ENCODE measurements at regions not wholly inside any gene's neighbourhood (a gene's known extent, or its start where the extent isn't known, plus 50 kb on each side); places are given as distances from the start of the nearest gene placed in this dataset.

DNA sequence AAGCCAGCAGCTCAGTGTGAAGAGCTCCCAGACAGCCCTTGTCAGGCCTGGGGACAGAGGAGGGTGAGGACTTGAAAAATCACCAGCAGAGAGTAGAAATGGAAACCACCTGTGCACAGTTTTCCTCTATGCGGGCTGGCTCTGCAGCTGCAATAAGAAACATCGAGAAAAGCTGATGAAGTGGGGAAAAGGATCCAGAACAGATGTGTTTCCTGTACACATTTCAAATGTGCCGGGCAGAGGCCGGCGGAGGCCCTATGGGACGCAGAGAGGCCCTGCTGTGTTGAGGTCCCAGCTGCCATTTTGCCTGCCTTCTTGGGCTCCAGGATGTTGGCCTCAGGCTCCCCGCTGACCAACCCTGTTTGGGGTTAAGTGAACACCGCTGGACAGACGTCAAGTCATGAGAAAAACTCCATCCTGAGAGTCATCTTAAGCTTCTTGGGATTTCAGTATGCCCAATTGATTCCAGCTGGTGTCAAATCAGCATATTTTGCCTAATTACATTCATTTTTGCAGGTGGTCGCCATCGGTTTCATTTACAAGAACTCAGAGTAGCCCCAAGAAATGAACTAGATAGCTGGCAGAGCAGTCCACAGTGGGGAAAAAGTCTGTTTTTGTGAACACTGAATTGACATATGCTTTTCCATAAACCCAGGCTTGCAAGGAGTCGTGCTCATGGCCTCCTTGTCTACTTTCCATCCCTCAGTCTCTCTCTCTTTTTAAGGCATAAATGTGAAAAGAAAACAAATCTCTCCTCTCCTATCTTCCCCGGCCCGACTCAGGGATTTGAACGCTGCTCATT is 150.4 kb upstream of the PHACTR3 start:
- H3K4me3 ChIP-seq, result no peak overlapping the region; the same call in 1 of the 2 replicates
- TF ChIP-seq POLR2AphosphoS5 (IDR thresholded peaks at IDR 0.05; ENCODE audit: borderline replicate concordance, low read depth, low read length) (no peak), FOXP2 (optimal IDR thresholded peaks at IDR 0.05; ENCODE audit: control extremely low read depth, extremely low read length, insufficient read depth) (no peak), EZH2 (IDR thresholded peaks at IDR 0.05) (no peak)
- H3K27ac ChIP-seq, result peak overlapping the region; percentile 79; the same call in 1 of the 2 replicates
- H3K9me3 ChIP-seq (ENCODE audit: low read depth, low read length), result no peaks in the 10 kb centered on the region
- no peak overlapping the region for H3K9ac ChIP-seq (ENCODE audit: insufficient read length)
- DNase-seq (ENCODE audit: low read depth, low spot score), result no peak
- H3K36me3 ChIP-seq (ENCODE audit: insufficient read depth, low read length), result no peaks in the 10 kb centered on the region

DNA sequence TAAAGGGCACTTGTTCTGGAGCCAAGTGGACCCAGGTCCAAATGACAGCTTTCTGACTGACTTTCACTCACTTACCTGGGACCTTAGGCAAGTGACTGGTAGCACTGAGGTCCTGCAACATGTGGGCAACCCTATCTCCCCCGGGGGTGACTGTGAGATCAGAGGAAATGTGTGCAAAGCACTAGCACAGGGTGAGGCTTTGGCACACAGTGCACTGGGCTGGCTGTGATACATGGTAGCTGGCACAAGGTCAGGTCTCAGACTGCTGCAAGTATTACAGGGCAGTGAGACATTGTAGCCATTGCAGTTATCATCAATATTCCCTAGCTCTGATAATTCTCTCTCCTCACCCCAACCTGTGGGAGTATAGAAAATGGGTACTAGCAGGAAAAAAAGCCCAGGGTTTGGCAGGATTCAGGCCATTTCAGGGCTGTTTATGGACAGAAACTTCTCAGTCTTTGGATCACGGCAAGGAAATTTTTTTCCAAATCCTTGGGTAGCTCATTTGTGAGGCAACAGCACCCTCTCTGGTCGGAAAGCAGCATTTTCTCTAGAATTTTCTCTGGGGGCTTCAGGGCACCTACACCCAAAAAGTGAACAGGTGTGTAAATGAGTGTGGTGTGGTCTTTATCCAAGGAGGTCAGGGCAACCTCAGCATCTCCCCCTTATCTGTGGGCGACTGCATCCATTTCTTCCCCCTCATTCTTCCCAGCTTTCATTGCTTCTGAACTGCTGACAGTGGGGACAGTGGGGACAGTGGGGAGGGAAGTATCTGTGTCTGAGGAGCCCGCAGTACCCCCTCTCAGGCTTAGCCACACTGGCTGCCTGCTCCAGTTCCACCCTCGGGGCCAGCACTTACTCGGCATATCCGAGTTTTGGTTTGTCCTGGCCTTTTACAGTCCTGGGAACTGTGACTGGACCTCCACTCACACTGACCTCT is 148.7 kb upstream of the PHACTR3 start:
- Histone ChIP-seq H3K27ac (no peak overlapping the region), H3K9me3 (ENCODE audit: low read depth, low read length) (no peaks in the 10 kb centered on the region), H3K9ac (ENCODE audit: insufficient read length) (no peak overlapping the region), H3K4me3 (no peak overlapping the region), H3K36me3 (ENCODE audit: insufficient read depth, low read length) (no peaks in the 10 kb centered on the region)
- no peak for DNase-seq (ENCODE audit: low read depth, low spot score)
- no peak for TF ChIP-seq POLR2AphosphoS5 (IDR thresholded peaks at IDR 0.05; ENCODE audit: borderline replicate concordance, low read depth, low read length)
- TF ChIP-seq EZH2 (IDR thresholded peaks at IDR 0.05), result no peak
- no peak for TF ChIP-seq FOXP2 (optimal IDR thresholded peaks at IDR 0.05; ENCODE audit: control extremely low read depth, extremely low read length, insufficient read depth)

DNA sequence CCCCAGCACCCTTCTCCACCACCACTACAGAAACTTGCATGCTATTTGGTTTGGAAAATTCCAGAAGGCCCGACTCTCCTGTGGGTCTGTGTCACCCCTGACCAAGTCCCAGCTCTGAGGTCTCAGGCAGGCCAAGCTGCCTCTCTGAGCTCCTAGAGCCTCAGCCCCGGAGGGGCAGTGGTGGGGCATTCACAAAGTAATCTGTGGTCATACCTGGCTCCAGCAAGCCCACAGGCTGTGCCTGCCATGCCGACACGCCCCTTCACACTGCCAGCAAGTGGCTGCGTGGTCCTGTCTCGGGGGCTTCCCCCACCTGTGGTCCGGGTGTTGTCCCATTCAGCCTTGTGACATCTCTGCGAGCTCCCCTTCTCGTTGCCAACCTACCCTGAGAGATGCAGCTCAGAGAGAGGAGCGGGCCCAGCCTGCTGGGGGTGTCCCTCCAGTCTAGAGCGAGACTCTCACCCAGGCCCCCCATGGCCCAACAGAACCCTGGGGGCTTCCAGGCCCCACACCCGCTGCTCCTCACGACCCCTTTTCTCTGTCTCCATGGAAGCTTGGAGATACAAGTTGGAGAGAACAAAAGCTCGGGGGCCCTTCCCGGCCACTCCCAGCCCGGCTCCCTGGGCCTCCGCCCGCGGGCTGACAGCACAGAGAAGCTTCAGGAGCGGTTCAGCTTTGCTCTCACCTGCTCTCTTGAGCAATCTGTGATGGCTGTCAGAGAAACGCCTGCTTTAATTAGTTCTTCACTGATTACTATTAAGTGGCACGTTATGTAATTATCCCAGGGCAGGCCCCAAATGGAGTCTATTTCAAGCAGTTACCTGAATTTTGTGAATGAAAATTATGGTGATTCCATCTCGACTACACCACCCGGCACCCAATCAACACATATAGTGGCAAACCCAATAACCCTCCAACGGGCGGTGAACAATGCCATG is 147.7 kb upstream of the PHACTR3 start:
- H3K36me3 ChIP-seq (ENCODE audit: insufficient read depth, low read length), result no peaks in the 10 kb centered on the region
- H3K27ac ChIP-seq, result no peak overlapping the region
- no peak for DNase-seq (ENCODE audit: low read depth, low spot score)
- no peak overlapping the region for H3K9ac ChIP-seq (ENCODE audit: insufficient read length)
- no peaks in the 10 kb centered on the region for H3K9me3 ChIP-seq (ENCODE audit: low read depth, low read length)
- TF ChIP-seq FOXP2 (optimal IDR thresholded peaks at IDR 0.05; ENCODE audit: control extremely low read depth, extremely low read length, insufficient read depth) (no peak), EZH2 (IDR thresholded peaks at IDR 0.05) (no peak), POLR2AphosphoS5 (IDR thresholded peaks at IDR 0.05; ENCODE audit: borderline replicate concordance, low read depth, low read length) (no peak)
- no peak overlapping the region for H3K4me3 ChIP-seq

DNA sequence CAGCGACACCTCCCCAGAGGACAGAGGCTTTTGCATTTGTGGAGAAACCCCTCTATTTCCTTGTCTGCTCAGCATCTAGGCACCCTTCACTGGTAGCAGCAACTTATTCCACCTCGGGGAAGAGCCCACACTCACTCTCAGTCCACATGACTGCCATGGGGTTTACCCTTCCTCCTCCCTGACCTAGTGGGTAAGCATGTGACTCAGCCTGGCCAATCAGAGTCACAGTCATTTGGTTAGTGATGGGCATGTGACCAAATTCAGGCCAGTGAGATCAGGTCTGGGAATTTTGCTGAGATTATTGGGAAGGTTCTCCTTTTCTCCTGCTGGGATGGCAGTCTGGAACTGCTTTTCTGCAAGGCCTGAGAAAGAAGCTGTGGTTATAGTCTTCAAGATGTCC is 145.7 kb upstream of the PHACTR3 start:
- Histone ChIP-seq H3K27ac (no peak overlapping the region), H3K36me3 (ENCODE audit: insufficient read depth, low read length) (no peaks in the 10 kb centered on the region), H3K9ac (ENCODE audit: insufficient read length) (no peak overlapping the region), H3K9me3 (ENCODE audit: low read depth, low read length) (no peaks in the 10 kb centered on the region), H3K4me3 (no peak overlapping the region)
- DNase-seq (ENCODE audit: low read depth, low spot score), result no peak
- TF ChIP-seq FOXP2 (optimal IDR thresholded peaks at IDR 0.05; ENCODE audit: control extremely low read depth, extremely low read length, insufficient read depth) (no peak), POLR2AphosphoS5 (IDR thresholded peaks at IDR 0.05; ENCODE audit: borderline replicate concordance, low read depth, low read length) (no peak), EZH2 (IDR thresholded peaks at IDR 0.05) (no peak)

DNA sequence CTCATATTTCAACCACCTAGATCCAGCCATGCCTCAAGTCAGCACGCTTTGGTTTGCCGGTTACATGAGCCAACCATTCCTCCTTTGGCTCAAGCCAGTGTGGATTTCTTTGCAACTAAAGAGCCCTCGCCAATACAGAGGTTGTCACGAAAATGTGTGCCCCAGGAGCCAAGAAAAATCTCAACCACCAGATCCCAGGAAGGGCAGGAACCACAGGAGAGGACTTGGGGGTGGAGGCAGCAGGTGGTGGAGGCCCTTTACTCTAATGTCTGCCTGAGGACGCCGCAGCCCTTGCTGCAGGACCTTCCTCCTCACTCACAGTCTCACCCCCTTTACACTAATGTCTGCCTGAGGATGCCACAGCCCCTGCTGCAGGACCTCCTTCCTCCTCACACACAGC is 144.8 kb upstream of the PHACTR3 start:
- TF ChIP-seq EZH2 (IDR thresholded peaks at IDR 0.05) (no peak), FOXP2 (optimal IDR thresholded peaks at IDR 0.05; ENCODE audit: control extremely low read depth, extremely low read length, insufficient read depth) (no peak), POLR2AphosphoS5 (IDR thresholded peaks at IDR 0.05; ENCODE audit: borderline replicate concordance, low read depth, low read length) (no peak)

DNA sequence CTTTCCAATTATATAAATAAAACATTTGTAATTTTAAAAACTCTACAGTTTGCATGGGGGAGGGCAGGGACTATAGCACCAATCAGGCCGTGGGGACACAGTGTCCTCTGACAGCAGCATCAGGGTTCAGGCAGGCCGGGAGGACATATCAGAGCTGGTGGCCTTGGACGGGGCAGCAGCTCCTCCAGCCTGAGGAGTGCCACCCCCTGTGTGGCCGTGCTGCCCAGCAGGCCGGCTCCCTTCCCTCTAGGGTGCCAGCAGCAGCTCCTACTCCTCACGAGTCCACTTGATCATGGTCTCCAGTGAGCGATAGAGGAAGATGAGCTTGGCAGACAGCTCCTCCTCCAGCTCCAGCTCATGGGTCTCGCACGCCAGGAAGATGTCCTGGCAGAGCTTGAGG is 144.0 kb upstream of the PHACTR3 start:
- Histone ChIP-seq H3K9ac (ENCODE audit: insufficient read length) (no peak overlapping the region), H3K9me3 (ENCODE audit: low read depth, low read length) (no peaks in the 10 kb centered on the region), H3K27ac (no peak overlapping the region), H3K36me3 (ENCODE audit: insufficient read depth, low read length) (no peaks in the 10 kb centered on the region), H3K4me3 (no peak overlapping the region)
- no peak for DNase-seq (ENCODE audit: low read depth, low spot score)
- TF ChIP-seq POLR2AphosphoS5 (IDR thresholded peaks at IDR 0.05; ENCODE audit: borderline replicate concordance, low read depth, low read length) (no peak), FOXP2 (optimal IDR thresholded peaks at IDR 0.05; ENCODE audit: control extremely low read depth, extremely low read length, insufficient read depth) (no peak), EZH2 (IDR thresholded peaks at IDR 0.05) (no peak)

More for the DNA sequence above, 144.8 kb upstream of the PHACTR3 start:
- no peak for DNase-seq (ENCODE audit: low read depth, low spot score)
- H3K9me3 ChIP-seq (ENCODE audit: low read depth, low read length), result no peaks in the 10 kb centered on the region
- no peaks in the 10 kb centered on the region for H3K36me3 ChIP-seq (ENCODE audit: insufficient read depth, low read length)
- H3K4me3 ChIP-seq, result no peak overlapping the region
- no peak overlapping the region for H3K27ac ChIP-seq
- no peak overlapping the region for H3K9ac ChIP-seq (ENCODE audit: insufficient read length)

DNA sequence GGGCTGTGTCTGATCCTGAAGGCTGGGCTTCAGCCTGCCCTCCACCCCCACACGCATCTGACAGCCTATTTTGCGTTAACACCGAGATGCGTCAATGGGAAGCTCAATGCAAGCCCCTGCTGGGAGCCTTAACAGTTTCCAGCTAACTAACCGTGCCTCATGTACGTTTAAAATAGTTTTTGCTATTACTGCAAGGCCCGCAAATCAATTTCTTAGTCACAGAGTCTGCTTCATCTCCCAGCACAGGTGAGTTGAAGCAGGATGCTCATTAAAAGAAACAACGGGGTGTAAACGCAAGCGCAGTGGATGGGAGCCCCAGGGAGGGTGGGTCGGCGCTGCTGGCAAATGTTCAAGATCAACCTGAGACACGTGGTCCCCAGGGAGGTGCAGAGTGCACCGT is 142.8 kb upstream of the PHACTR3 start:
- no peak for DNase-seq (ENCODE audit: low read depth, low spot score)
- H3K36me3 ChIP-seq (ENCODE audit: insufficient read depth, low read length), result no peaks in the 10 kb centered on the region
- no peak for TF ChIP-seq FOXP2 (optimal IDR thresholded peaks at IDR 0.05; ENCODE audit: control extremely low read depth, extremely low read length, insufficient read depth)
- no peak for TF ChIP-seq EZH2 (IDR thresholded peaks at IDR 0.05)
- no peak for TF ChIP-seq POLR2AphosphoS5 (IDR thresholded peaks at IDR 0.05; ENCODE audit: borderline replicate concordance, low read depth, low read length)
- no peaks in the 10 kb centered on the region for H3K9me3 ChIP-seq (ENCODE audit: low read depth, low read length)
- H3K4me3 ChIP-seq, result no peak overlapping the region
- H3K9ac ChIP-seq (ENCODE audit: insufficient read length), result no peak overlapping the region
- no peak overlapping the region for H3K27ac ChIP-seq
